ENCODE measurements at regions not wholly inside any gene's neighbourhood (a gene's known extent, or its start where the extent isn't known, plus 50 kb on each side); places are given as distances from the start of the nearest gene placed in this dataset.

DNA sequence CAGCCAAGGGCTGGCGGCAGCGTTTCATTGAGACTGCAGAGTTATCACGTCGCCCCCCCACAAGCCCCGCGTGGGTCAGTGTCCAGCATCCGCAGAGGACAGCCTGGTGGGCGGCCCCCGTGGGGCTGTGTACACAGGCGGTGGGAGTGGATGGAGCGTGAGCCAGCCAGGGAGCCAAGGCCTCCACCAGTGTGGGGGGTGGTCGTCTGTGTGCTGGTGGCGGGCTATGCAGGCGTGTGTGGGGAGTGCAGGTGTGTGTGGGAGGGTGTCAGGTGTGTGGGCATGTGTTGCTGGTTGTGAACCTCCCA, 56.5 kb upstream of the NKX1-1 start:
- TF ChIP-seq EZH2 (IDR thresholded peaks at IDR 0.05; ENCODE audit: borderline replicate concordance, low read depth, low read length, severe bottlenecking): no peak
- TF ChIP-seq, protein P1, sequence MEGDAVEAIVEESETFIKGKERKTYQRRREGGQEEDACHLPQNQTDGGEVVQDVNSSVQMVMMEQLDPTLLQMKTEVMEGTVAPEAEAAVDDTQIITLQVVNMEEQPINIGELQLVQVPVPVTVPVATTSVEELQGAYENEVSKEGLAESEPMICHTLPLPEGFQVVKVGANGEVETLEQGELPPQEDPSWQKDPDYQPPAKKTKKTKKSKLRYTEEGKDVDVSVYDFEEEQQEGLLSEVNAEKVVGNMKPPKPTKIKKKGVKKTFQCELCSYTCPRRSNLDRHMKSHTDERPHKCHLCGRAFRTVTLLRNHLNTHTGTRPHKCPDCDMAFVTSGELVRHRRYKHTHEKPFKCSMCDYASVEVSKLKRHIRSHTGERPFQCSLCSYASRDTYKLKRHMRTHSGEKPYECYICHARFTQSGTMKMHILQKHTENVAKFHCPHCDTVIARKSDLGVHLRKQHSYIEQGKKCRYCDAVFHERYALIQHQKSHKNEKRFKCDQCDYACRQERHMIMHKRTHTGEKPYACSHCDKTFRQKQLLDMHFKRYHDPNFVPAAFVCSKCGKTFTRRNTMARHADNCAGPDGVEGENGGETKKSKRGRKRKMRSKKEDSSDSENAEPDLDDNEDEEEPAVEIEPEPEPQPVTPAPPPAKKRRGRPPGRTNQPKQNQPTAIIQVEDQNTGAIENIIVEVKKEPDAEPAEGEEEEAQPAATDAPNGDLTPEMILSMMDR (IDR thresholded peaks at IDR 0.05; ENCODE audit: extremely low read depth in 1 of 2, insufficient read depth in 1 of 2, low read depth in 1 of 2, low read length in 2 of 2): no peak

All from endothelial cell of umbilical vein (primary cell).